ENCODE measurements at regions not wholly inside any gene's neighbourhood (a gene's known extent, or its start where the extent isn't known, plus 50 kb on each side); places are given as distances from the start of the nearest gene placed in this dataset.
"Not testable (repeated sequence)": the region's sequence is repeated elsewhere in the genome, so short reads cannot be mapped to it uniquely, and the experiment has no call there.

GRCh38 chr5:94057217-94057616 is 315.8 kb upstream of the POU5F2 start:
- intact Hi-C loops (cut with micrococcal nuclease), result no loop called here
- no peak overlapping the region for H3K4me2 ChIP-seq (ENCODE audit: insufficient read depth, low read length)
- no peak overlapping the region for H3K27ac ChIP-seq (ENCODE audit: insufficient read depth, low read depth, low read length)
- dilution Hi-C loops (cut with MboI; ENCODE audit: extremely low pct_ligation_motif_present, low sequenced_read_pairs), result no loop called here
- H3K9me1 ChIP-seq (replicated peaks; ENCODE audit: control insufficient read depth, extremely low read depth, insufficient read depth, low read length), result no peaks in the 10 kb centered on the region
- H3K27me3 ChIP-seq (ENCODE audit: control insufficient read depth in 2 of 2, insufficient read depth in 2 of 2, low read length in 2 of 2), result no peaks in the 10 kb centered on the region
- ChIA-PET CTCF (no interaction called here), POLR2A (no interaction called here)
- no peaks in the 10 kb centered on the region for H3K4me1 ChIP-seq (ENCODE audit: control insufficient read depth, extremely low read depth, insufficient read depth, low read length)
- H4K20me1 ChIP-seq (replicated peaks; ENCODE audit: control insufficient read depth, extremely low read depth, insufficient read depth, low read length), result no peaks in the 10 kb centered on the region
- no peak overlapping the region for H2AFZ ChIP-seq (ENCODE audit: low read depth, low read length)
- FAIRE-seq (no peak), DNase-seq (ENCODE audit: low read depth, low spot score) (no peak)
- no peaks in the 10 kb centered on the region for H3K9me3 ChIP-seq (replicated peaks; ENCODE audit: control insufficient read depth, insufficient read depth, low read length)
- no peak overlapping the region for H3K4me3 ChIP-seq (replicated peaks in 1 of 3; ENCODE audit: insufficient read depth in 1 of 3, low read depth in 1 of 3, low read length in 3 of 3)
- TF ChIP-seq FOS (IDR thresholded peaks at IDR 0.05; ENCODE audit: borderline replicate concordance, insufficient read depth, low read length) (no peak), POLR2A (IDR thresholded peaks at IDR 0.05; ENCODE audit: low read depth, low read length) (no peak), MAX (IDR thresholded peaks at IDR 0.05; ENCODE audit: insufficient read depth, insufficient read length) (no peak), POLR2AphosphoS5 (IDR thresholded peaks at IDR 0.05; ENCODE audit: insufficient read depth, low read depth, low read length) (no peak), CTCF (IDR thresholded peaks at IDR 0.05; ENCODE audit: extremely low read depth in 1 of 2, insufficient read depth in 1 of 2, low read depth in 1 of 2, low read length in 2 of 2) (no peak)
- no peak overlapping the region for H3K9ac ChIP-seq (replicated peaks; ENCODE audit: extremely low read depth, insufficient read depth, low read length)
- no TSS peak for BruUV-seq (replicated peaks)
- H3K79me2 ChIP-seq (ENCODE audit: control insufficient read depth, insufficient read depth, low read length), result peaks cover 2% of the 10 kb centered on the region
- H3K36me3 ChIP-seq (ENCODE audit: control insufficient read depth in 2 of 2, extremely low read depth in 1 of 2, insufficient read depth in 2 of 2, low read length in 2 of 2), result no peaks in the 10 kb centered on the region

GRCh38 chr5:94049307-94049922 is 308.0 kb upstream of the POU5F2 start:
- H4K20me1 ChIP-seq (replicated peaks; ENCODE audit: control insufficient read depth, extremely low read depth, insufficient read depth, low read length); H2AFZ ChIP-seq (ENCODE audit: low read depth, low read length); H3K4me3 ChIP-seq (replicated peaks in 1 of 3; ENCODE audit: insufficient read depth in 1 of 3, low read depth in 1 of 3, low read length in 3 of 3); FAIRE-seq; H3K27ac ChIP-seq (ENCODE audit: insufficient read depth, low read depth, low read length); H3K4me2 ChIP-seq (ENCODE audit: insufficient read depth, low read length); H3K27me3 ChIP-seq (ENCODE audit: control insufficient read depth in 2 of 2, insufficient read depth in 2 of 2, low read length in 2 of 2); H3K9me3 ChIP-seq (replicated peaks; ENCODE audit: control insufficient read depth, insufficient read depth, low read length); BruUV-seq (replicated peaks); H3K36me3 ChIP-seq (ENCODE audit: control insufficient read depth in 2 of 2, extremely low read depth in 1 of 2, insufficient read depth in 2 of 2, low read length in 2 of 2); H3K9me1 ChIP-seq (replicated peaks; ENCODE audit: control insufficient read depth, extremely low read depth, insufficient read depth, low read length); dilution Hi-C loops (cut with MboI; ENCODE audit: extremely low pct_ligation_motif_present, low sequenced_read_pairs); H3K4me1 ChIP-seq (ENCODE audit: control insufficient read depth, extremely low read depth, insufficient read depth, low read length); H3K79me2 ChIP-seq (ENCODE audit: control insufficient read depth, insufficient read depth, low read length); intact Hi-C loops (cut with micrococcal nuclease); DNase-seq (ENCODE audit: low read depth, low spot score); H3K9ac ChIP-seq (replicated peaks; ENCODE audit: extremely low read depth, insufficient read depth, low read length); CTCF ChIA-PET: not testable (repeated sequence)
- POLR2A ChIA-PET, result interaction anchor here (0.6 kb wide), 1 partner anchor 38 kb away, joined by 4 read pairs; no protein-coding TSS in a partner anchor

All from endothelial cell of umbilical vein (primary cell).